Tongue (tissue), 1 donor: ENCODE measurements at regions not wholly inside any gene's neighbourhood (a gene's known extent, or its start where the extent isn't known, plus 50 kb on each side); places are given as distances from the start of the nearest gene placed in this dataset.

ENCODE experiments used
- DNase-seq: peaks from one replicate; pipeline ENCODE4 v3.0.0-alpha.2; 2015

GRCh38 chr16:77594057-77594456 is 128.3 kb upstream of the NUDT7 start:
- DNase-seq = no peak

- DNase-seq = no peak
Observed at GRCh38 chr16:77594799-77595596, 127.3 kb upstream of the NUDT7 start.

GRCh38 chr16:77596261-77596660 is 126.1 kb upstream of the NUDT7 start:
- DNase-seq = no peak

DNA sequence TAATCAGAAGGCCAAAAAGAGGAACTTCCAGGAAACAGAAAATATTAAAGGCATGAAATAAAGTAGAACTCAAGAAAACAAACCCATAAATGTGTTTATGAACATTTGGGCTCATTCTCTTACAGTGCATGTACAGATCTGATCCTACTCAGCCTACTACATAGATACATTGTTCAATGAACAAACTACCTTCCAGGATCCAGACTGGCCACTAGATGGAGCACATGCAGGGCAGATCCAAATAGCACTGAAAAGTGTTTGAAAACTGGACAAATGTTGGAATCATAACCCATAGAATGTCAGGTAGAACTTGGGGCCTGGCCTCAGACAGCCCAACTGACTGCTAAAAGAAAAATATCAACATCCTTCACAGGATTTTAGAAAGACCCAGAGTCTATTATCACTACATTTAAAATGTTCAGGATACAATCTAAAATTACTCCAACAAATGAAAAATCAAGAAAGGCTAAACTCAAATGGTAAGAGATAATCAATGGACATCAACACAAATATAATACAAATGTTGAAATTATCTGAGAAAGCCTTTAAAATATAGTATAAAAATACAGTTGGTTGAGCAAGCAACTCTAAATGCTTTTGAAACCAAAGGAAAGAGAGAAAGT is 122.4 kb upstream of the NUDT7 start:
- DNase-seq = peak; percentile 13

DNA sequence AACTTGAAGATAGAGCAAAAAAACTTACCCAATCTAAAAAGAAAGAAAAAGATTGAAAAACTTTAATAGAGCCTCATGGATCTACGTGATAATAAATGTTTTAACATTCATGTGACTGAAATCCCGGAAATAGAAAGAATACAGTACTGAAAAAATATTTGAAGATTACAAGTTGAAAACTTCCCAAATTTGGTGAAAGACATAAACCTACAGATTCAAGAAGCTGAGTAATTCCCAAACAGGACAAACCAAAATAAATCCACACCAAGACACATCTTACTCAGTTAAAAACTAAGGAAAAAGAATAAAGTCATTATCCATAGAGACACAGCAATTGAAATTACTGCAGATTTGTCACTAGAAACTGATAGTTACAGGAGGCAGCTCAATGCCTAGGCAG is 121.8 kb upstream of the NUDT7 start:
- no peak for DNase-seq

- DNase-seq = no peak
Observed at GRCh38 chr16:77603656-77604055, 118.7 kb upstream of the NUDT7 start.

GRCh38 chr16:77610496-77610895 is 111.8 kb upstream of the NUDT7 start:
- DNase-seq = no peak

GRCh38 chr16:77611386-77611785 is 110.9 kb upstream of the NUDT7 start:
- no peak for DNase-seq

DNA sequence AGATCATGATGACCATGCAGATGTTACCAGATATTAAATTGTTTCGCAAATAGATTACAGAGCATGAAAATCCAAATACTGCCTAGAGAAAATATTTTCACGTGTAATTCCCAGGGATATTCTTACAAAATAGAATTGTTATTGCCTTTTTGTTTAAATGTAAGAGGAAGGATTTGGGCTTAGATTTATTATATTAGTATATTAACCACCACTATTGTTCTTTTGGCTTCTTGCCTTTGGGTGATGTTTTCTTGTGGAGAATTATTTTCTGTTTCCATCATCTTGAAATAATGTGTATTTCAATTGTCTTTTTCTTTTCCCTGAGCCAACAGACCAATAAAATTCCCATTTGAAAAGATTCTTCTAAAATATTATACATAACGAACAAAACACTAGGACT is 109.7 kb upstream of the NUDT7 start:
- DNase-seq = no peak

DNA sequence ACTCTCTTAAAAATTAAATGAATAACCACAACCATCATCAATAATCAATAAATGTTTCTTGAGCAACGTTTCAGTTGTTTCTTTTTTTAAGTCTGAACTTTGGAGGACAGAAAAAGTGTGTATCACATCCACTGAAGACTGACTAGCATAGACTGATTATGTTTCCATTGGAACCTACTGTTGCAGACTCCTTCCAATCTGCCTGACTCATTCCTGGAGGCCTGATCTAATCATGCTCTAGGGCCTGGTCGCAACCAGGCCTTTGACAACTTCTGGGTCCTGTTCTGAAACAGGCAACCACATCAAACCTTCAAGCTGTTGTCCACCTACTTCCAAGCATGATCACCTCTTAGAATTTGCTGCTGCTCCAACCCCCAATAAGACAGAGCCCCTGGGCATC is 109.2 kb upstream of the NUDT7 start:
- no peak for DNase-seq

- DNase-seq = no peak
Observed at GRCh38 chr16:77617553-77617952, 104.8 kb upstream of the NUDT7 start.

DNA sequence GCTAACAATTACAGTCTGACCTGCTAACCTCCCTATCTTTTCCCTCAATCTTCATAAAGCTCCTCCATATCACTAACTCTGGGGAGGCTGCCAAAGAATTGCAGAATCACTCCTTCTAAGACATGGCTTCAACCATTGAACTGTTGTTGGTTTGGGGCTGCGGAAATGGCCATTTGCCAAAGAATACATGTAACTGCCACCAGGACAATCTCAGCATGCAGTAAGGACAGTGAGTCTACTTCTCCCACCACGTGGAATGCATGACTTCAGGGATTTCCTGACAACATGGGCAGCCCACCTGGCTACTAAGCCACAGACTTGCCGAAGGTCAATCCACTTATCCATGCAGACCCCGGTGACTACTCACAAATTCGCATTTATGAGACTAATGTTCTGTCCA is 104.3 kb upstream of the NUDT7 start:
- no peak for DNase-seq

DNA sequence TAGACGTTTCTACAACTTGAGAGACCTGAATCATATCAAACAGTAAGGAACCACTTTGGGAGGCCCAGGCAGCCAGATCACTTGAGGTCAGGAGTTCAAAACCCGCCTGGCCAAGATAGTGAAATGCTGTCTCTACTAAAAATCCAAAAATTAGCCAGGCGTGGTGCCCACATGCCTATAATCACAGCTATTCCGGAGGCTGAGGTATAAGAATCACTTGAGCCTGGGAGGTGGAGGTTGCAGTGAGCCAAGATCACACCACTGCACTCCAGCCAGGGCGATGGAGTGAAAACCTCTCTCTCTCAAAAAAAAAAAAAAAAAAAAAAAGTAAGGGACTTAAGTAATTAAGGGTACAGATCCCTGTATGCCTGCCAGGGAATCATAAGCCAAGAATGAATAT is 103.4 kb upstream of the NUDT7 start:
- DNase-seq = no peak

DNA sequence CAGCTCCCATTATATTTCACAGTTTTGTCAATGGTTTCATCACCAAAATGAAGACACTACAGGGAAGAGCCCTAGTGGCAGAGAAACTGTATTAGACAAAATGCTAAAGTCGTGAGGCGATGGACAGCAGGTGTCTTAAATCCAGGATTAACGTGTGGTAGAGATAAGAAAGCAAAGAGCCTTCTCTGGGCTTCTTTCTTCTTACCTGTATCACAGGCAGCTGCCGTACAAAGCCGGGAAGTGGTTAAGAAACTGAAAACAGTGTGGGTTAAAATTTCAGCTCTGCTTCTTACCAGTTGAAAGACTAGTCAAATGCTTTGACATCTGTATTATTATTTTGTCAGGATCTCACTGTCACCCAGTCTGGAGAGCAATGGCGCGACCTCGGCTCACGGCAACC is 98.2 kb upstream of the NUDT7 start:
- DNase-seq = no peak

GRCh38 chr16:77636615-77637014 is 85.7 kb upstream of the NUDT7 start:
- no peak for DNase-seq

DNA sequence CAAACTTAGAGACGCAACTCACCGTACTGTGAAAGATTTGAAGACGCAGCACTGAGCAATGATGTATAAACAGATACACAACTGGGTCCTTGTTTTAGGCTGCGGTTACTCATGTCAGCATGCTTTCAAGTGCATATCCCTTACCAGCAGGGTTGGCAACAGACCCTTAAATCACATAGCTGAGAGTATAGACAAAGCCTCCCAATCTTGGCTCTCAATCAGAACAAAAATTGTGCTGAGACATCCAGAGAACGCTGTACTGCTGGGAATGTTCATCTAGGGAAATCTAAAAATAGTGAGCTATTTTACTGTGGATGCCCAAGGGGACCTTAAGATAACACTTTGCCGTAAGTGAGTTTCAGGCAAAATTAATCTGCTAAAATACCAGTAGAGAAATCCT is 84.4 kb upstream of the NUDT7 start:
- peak; percentile 16 for DNase-seq

DNA sequence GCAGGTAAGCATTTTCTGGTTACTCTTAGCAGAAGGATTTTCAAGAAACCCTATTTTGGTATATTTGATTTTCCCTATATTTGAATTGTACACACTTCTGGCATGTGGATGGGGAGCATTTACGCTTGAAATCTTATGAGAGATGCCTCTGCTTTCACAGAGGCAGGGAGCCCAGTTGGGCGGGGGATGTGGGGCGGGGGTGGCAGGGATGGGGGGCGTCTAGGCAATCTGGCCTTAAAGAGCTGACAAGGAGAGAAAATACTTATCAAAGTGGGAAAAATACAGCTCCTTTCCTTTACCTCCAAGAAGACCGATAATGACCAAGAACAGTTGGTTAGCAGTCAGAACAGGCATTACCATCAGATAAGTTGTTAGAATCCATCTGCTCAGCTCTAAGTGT is 79.1 kb upstream of the NUDT7 start:
- DNase-seq = no peak

- DNase-seq = no peak
Observed at GRCh38 chr16:77645764-77646163, 76.5 kb upstream of the NUDT7 start.

GRCh38 chr16:77647726-77648125 is 74.6 kb upstream of the NUDT7 start:
- DNase-seq = no peak

DNA sequence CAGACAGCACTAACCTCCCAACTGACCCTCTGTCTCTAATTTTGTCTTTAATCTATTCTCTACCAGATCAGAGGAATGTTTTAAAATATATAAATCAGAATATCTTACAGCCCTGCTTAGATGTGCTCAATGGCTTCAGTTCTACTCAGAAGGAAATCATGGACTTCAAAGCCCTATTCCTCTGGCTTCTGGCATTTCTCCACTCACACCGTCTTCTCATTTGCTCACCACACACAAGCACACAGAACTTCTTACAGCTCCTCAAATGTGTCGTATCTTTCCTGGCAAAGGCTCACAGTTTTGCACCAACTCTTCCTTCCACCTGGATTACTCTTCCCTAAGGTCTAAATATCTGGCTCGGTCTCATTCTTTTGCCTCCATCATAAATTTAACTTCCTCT is 71.6 kb upstream of the NUDT7 start:
- no peak for DNase-seq

DNA sequence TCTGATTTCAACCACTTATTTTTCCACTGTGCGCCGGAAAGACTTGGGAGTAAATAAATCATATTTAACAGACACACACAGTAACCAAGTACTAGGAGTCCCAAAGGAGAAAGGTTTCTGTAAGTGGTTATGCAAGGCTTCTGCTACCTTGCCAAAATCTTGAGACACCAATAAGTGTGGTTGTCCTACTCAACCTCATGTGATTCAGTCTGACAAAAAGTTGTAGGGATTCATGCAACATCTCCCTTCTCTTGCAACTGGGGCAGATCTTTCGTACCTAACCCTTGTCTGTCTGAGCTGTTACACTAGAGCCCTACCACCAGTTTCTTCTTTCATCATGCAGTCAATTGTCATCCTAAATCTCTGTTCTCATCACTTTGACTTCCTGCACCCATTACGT is 69.9 kb upstream of the NUDT7 start:
- DNase-seq = no peak

DNA sequence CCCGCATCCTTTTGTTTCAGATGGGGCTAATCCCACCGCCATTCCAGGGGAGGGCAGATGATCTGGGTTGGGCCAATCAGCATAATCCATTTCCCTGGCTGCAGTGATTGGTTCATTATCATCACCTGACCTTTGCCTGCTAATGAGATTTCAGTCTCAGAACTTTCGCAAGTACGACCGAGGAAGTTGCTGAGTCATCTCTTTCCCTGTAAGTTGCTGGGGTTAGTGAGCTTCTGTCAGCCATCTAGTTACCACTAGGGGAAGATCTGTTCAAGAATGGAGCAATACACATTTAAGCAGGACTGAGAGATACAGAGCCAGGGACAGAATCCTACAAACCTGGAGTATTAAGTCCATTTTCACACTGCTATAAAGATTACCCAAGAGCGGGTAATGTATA is 65.3 kb upstream of the NUDT7 start:
- DNase-seq = no peak

DNA sequence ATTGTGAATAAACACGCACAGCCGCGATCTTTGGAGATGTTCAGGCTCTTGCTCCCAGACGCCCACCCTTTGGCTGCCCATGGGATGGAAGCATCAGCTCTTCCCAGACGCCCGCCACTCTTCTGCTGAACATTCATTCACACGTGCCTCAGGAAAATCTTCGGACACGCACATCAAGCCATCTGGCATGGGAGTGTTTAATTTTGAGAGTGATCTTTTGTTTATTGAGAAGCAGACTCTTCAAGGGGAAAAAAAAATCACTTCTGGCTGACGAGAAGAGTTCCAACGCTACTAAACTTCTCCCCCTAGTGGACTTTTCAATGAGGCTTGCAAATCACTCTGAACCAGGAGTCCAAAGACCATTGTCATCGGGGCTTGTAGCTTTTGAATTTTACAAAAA is 62.0 kb upstream of the NUDT7 start:
- DNase-seq = peak; percentile 71

DNA sequence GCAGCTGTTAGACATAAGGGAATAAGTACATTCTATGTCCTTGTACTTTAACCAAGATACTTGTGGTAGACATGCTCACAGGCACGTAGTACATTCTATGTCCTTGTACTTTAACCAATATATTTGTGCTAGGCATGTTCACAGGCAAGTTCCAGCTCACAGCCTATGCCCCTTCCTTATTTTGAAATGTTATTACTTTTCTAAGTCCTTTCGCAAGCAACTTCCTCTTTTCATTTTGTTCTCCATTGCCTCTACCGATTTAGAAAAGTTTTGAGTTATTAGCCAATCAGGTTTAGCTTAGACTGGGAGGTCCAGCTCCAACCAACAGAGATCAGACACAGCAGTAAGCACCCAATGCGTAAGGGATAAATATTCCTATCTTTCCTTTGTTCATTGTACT is 60.1 kb upstream of the NUDT7 start:
- DNase-seq = no peak
